ENCODE measurements at regions not wholly inside any gene's neighbourhood (a gene's known extent, or its start where the extent isn't known, plus 50 kb on each side); places are given as distances from the start of the nearest gene placed in this dataset.

GRCh38 chr16:73289232-73289631 lies 241.3 kb upstream of the ZFHX3 start:
- TF ChIP-seq, protein P1, sequence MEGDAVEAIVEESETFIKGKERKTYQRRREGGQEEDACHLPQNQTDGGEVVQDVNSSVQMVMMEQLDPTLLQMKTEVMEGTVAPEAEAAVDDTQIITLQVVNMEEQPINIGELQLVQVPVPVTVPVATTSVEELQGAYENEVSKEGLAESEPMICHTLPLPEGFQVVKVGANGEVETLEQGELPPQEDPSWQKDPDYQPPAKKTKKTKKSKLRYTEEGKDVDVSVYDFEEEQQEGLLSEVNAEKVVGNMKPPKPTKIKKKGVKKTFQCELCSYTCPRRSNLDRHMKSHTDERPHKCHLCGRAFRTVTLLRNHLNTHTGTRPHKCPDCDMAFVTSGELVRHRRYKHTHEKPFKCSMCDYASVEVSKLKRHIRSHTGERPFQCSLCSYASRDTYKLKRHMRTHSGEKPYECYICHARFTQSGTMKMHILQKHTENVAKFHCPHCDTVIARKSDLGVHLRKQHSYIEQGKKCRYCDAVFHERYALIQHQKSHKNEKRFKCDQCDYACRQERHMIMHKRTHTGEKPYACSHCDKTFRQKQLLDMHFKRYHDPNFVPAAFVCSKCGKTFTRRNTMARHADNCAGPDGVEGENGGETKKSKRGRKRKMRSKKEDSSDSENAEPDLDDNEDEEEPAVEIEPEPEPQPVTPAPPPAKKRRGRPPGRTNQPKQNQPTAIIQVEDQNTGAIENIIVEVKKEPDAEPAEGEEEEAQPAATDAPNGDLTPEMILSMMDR (conservative IDR thresholded peaks at IDR 0.05 in 1 of 2, IDR thresholded peaks at IDR 0.05 in 1 of 2; ENCODE audit: low read depth in 1 of 2, low read length in 2 of 2): no peak
- TF ChIP-seq EZH2 (IDR thresholded peaks at IDR 0.05; ENCODE audit: low read length, missing control alignments): no peak
- DNase-seq (ENCODE audit: low read depth in 2 of 2): no peak
- no peaks in the 10 kb centered on the region for H3K4me1 ChIP-seq (ENCODE audit: control insufficient read depth, extremely low read depth, insufficient read depth, low read length)
- H2AFZ ChIP-seq (ENCODE audit: low read length): no peak overlapping the region
- H3K27me3 ChIP-seq (ENCODE audit: control insufficient read depth, insufficient read depth, low read length): peaks cover 2% of the 10 kb centered on the region
- no peak overlapping the region for H3K27ac ChIP-seq (ENCODE audit: insufficient read depth, low read length)
- H3K4me3 ChIP-seq (replicated peaks in 1 of 4; ENCODE audit: control extremely low read depth in 1 of 4, insufficient read depth in 1 of 4, low read depth in 3 of 4, low read length in 4 of 4): no peak overlapping the region
- no peaks in the 10 kb centered on the region for H3K9me3 ChIP-seq (ENCODE audit: control insufficient read depth, insufficient read depth, low read depth, low read length)
- no peaks in the 10 kb centered on the region for H4K20me1 ChIP-seq (ENCODE audit: control insufficient read depth, extremely low read depth, insufficient read depth, low read length)
- H3K9ac ChIP-seq (ENCODE audit: insufficient read depth, low read length): no peak overlapping the region
- H3K36me3 ChIP-seq (ENCODE audit: control insufficient read depth, insufficient read depth, low read length): no peaks in the 10 kb centered on the region
- no peak overlapping the region for H3K4me2 ChIP-seq (ENCODE audit: extremely low read depth, insufficient read depth, low read length)
- H3K79me2 ChIP-seq (ENCODE audit: control insufficient read depth, insufficient read depth, low read length): no peaks in the 10 kb centered on the region

GRCh38 chr16:73288520-73288919 lies 240.6 kb upstream of the ZFHX3 start:
- peak in 1 of 2 donors; percentile 39 for DNase-seq (ENCODE audit: low read depth in 2 of 2)
- H3K4me2 ChIP-seq (ENCODE audit: extremely low read depth, insufficient read depth, low read length): no peak overlapping the region

DNA sequence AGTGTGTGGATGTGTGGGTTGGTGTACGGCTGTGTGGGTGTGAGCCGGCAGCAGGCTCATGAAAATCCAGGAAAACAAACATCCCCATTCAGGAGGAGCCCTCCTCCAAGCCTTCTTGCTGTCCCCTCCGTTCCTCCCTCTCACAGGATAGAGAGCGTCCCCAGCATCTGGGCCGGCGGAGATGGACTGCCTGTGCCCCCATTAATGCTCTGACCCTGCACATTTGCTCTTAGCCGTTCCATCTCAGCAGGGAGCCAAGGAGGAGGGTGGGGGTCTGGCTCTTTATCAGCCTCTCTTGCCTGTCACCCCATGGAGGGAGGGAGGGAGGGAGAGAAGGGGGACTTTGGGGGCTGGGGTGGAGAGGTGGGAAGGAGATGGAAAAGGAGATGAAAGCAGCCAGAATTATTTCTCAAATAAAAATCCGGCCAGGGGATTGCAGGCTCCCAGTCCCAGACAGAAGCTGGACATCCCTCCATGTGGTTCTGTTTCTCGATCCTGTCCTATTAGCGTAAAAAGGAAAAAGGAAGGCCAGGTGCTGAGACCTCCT lies 240.0 kb upstream of the ZFHX3 start:
- H3K4me3 ChIP-seq (replicated peaks in 1 of 4; ENCODE audit: control extremely low read depth in 1 of 4, insufficient read depth in 1 of 4, low read depth in 3 of 4, low read length in 4 of 4): peak overlapping the region in 1 of 4 experiments; percentile 36
- no peaks in the 10 kb centered on the region for H3K9me3 ChIP-seq (ENCODE audit: control insufficient read depth, insufficient read depth, low read depth, low read length)
- DNase-seq (ENCODE audit: low read depth in 2 of 2): no peak
- no peak overlapping the region for H3K27ac ChIP-seq (ENCODE audit: insufficient read depth, low read length)
- no peaks in the 10 kb centered on the region for H3K79me2 ChIP-seq (ENCODE audit: control insufficient read depth, insufficient read depth, low read length)
- H2AFZ ChIP-seq (ENCODE audit: low read length): no peak overlapping the region
- no peaks in the 10 kb centered on the region for H3K4me1 ChIP-seq (ENCODE audit: control insufficient read depth, extremely low read depth, insufficient read depth, low read length)
- H3K4me2 ChIP-seq (ENCODE audit: extremely low read depth, insufficient read depth, low read length): no peak overlapping the region
- TF ChIP-seq, protein P1 (conservative IDR thresholded peaks at IDR 0.05 in 1 of 2, IDR thresholded peaks at IDR 0.05 in 1 of 2; ENCODE audit: low read depth in 1 of 2, low read length in 2 of 2): no peak
- TF ChIP-seq EZH2 (IDR thresholded peaks at IDR 0.05; ENCODE audit: low read length, missing control alignments): no peak
- no peak overlapping the region for H3K9ac ChIP-seq (ENCODE audit: insufficient read depth, low read length)
- no peaks in the 10 kb centered on the region for H4K20me1 ChIP-seq (ENCODE audit: control insufficient read depth, extremely low read depth, insufficient read depth, low read length)
- H3K27me3 ChIP-seq (ENCODE audit: control insufficient read depth, insufficient read depth, low read length): peaks cover 2% of the 10 kb centered on the region
- no peaks in the 10 kb centered on the region for H3K36me3 ChIP-seq (ENCODE audit: control insufficient read depth, insufficient read depth, low read length)

More at GRCh38 chr16:73288520-73288919, 240.6 kb upstream of the ZFHX3 start:
- Histone ChIP-seq H3K9ac (ENCODE audit: insufficient read depth, low read length) (no peak overlapping the region), H4K20me1 (ENCODE audit: control insufficient read depth, extremely low read depth, insufficient read depth, low read length) (no peaks in the 10 kb centered on the region), H3K27ac (ENCODE audit: insufficient read depth, low read length) (no peak overlapping the region), H3K4me3 (replicated peaks in 1 of 4; ENCODE audit: control extremely low read depth in 1 of 4, insufficient read depth in 1 of 4, low read depth in 3 of 4, low read length in 4 of 4) (peak overlapping the region in 1 of 4 experiments; percentile 36), H3K27me3 (ENCODE audit: control insufficient read depth, insufficient read depth, low read length) (peaks cover 2% of the 10 kb centered on the region), H3K79me2 (ENCODE audit: control insufficient read depth, insufficient read depth, low read length) (no peaks in the 10 kb centered on the region), H2AFZ (ENCODE audit: low read length) (no peak overlapping the region), H3K9me3 (ENCODE audit: control insufficient read depth, insufficient read depth, low read depth, low read length) (no peaks in the 10 kb centered on the region), H3K4me1 (ENCODE audit: control insufficient read depth, extremely low read depth, insufficient read depth, low read length) (no peaks in the 10 kb centered on the region), H3K36me3 (ENCODE audit: control insufficient read depth, insufficient read depth, low read length) (no peaks in the 10 kb centered on the region)
- TF ChIP-seq EZH2 (IDR thresholded peaks at IDR 0.05; ENCODE audit: low read length, missing control alignments): no peak
- TF ChIP-seq, protein P1 (conservative IDR thresholded peaks at IDR 0.05 in 1 of 2, IDR thresholded peaks at IDR 0.05 in 1 of 2; ENCODE audit: low read depth in 1 of 2, low read length in 2 of 2): no peak

All from fibroblast of lung (primary cell).